ENCODE measurements at regions not wholly inside any gene's neighbourhood (a gene's known extent, or its start where the extent isn't known, plus 50 kb on each side); places are given as distances from the start of the nearest gene placed in this dataset.

- TF ChIP-seq AEBP2 (tag by site-specific recombination; IDR thresholded peaks at IDR 0.05; ENCODE audit: borderline replicate concordance) (no peak), CTCF (tag by site-specific recombination; IDR thresholded peaks at IDR 0.05) (no peak), ZNF416 (tag by site-specific recombination; IDR thresholded peaks at IDR 0.05) (no peak), KLF16 (tag by site-specific recombination; IDR thresholded peaks at IDR 0.05) (no peak), ZNF792 (tag by site-specific recombination; IDR thresholded peaks at IDR 0.05) (no peak), ZBTB1 (tag by site-specific recombination; IDR thresholded peaks at IDR 0.05) (no peak), ZBTB21 (tag by site-specific recombination; IDR thresholded peaks at IDR 0.05) (no peak), BCL11A (tag by site-specific recombination; IDR thresholded peaks at IDR 0.05; ENCODE audit: low read depth) (no peak), ZNF433 (tag by site-specific recombination; IDR thresholded peaks at IDR 0.05; ENCODE audit: low read depth) (no peak)
These were observed 1570.8 kb downstream of the OLFM4 start for GRCh38 chr13:54599413-54599812.
